ENCODE measurements at regions not wholly inside any gene's neighbourhood (a gene's known extent, or its start where the extent isn't known, plus 50 kb on each side); places are given as distances from the start of the nearest gene placed in this dataset.

DNA sequence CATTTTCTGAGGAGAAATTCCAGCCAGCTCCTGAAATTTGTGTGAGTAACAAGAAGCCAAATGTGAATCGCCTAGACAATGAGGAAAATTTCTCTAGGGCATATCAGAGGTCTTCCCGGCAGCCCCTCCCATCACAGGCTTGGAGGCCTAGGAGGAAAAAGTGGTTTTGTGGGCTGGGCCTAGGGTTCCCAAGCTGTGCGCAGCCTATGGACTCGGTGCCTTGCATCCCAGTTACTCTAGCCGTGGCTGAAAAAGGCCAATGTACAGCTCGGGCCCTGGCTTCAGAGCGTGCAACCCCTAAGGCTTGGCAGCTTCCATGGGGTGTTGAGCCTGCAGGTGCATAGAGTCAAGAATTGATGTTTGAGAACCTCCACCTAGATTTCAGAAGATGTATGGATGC lies 556.2 kb upstream of the DSEL start:
- no peaks in the 10 kb centered on the region for H3K4me1 ChIP-seq (ENCODE audit: control insufficient read depth, insufficient read depth, low read length)
- no peaks in the 10 kb centered on the region for H3K27me3 ChIP-seq (ENCODE audit: control insufficient read depth, insufficient read depth, low read length)
- H3K9me3 ChIP-seq (ENCODE audit: control insufficient read depth, insufficient read depth, low read length) = no peaks in the 10 kb centered on the region
- H3K9ac ChIP-seq (ENCODE audit: low read depth, low read length) = no peak overlapping the region
- H3K4me3 ChIP-seq (ENCODE audit: low read depth, low read length) = no peak overlapping the region
- H3K36me3 ChIP-seq (ENCODE audit: control insufficient read depth, insufficient read depth, low read length) = no peaks in the 10 kb centered on the region

DNA sequence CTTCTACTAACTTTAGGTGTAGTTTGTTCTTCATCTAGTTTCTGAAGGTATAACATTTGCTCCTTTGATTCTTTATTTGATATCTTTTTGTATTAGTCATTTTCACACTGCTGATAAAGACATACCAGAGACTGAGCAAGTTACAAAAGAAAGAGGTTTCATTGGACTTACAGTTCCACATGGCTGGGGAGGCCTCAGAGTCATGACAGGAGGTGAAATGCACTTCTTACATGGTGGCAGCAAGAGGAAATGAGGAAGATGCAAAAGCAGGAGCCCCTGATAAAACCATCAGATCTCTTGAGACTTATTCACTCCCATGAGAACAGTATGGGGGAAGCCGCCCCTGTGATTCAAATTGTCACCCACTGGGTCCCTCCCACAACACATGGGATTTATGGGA lies 544.4 kb upstream of the DSEL start:
- no peaks in the 10 kb centered on the region for H3K27me3 ChIP-seq (ENCODE audit: control insufficient read depth, insufficient read depth, low read length)
- no peak overlapping the region for H3K4me3 ChIP-seq (ENCODE audit: low read depth, low read length)
- no peaks in the 10 kb centered on the region for H3K4me1 ChIP-seq (ENCODE audit: control insufficient read depth, insufficient read depth, low read length)
- H3K9ac ChIP-seq (ENCODE audit: low read depth, low read length) = no peak overlapping the region
- H3K36me3 ChIP-seq (ENCODE audit: control insufficient read depth, insufficient read depth, low read length) = no peaks in the 10 kb centered on the region
- H3K9me3 ChIP-seq (ENCODE audit: control insufficient read depth, insufficient read depth, low read length) = no peaks in the 10 kb centered on the region

DNA sequence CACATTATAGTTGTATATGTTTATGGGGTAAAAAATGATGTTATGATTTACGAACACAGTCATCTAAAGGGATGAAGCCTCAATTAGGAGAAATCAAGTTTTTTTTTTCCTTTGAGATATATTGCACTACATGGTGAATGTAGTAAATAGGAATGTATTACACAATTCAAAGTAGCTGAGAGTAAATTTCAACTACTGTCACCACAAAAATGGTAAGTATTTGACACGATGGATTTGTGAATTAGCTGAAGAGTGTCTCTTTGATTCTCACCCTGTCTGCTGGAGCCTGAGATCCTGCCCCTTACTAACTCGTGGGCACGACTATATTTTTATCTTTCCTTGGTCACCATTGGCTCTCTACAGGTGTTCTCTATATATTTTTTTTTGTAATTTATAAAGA lies 540.4 kb upstream of the DSEL start:
- no peak overlapping the region for H3K4me3 ChIP-seq (ENCODE audit: low read depth, low read length)
- H3K9ac ChIP-seq (ENCODE audit: low read depth, low read length) = no peak overlapping the region
- no peaks in the 10 kb centered on the region for H3K36me3 ChIP-seq (ENCODE audit: control insufficient read depth, insufficient read depth, low read length)
- H3K4me1 ChIP-seq (ENCODE audit: control insufficient read depth, insufficient read depth, low read length) = peaks cover under 1% of the 10 kb centered on the region
- H3K27me3 ChIP-seq (ENCODE audit: control insufficient read depth, insufficient read depth, low read length) = no peaks in the 10 kb centered on the region
- H3K9me3 ChIP-seq (ENCODE audit: control insufficient read depth, insufficient read depth, low read length) = no peaks in the 10 kb centered on the region

DNA sequence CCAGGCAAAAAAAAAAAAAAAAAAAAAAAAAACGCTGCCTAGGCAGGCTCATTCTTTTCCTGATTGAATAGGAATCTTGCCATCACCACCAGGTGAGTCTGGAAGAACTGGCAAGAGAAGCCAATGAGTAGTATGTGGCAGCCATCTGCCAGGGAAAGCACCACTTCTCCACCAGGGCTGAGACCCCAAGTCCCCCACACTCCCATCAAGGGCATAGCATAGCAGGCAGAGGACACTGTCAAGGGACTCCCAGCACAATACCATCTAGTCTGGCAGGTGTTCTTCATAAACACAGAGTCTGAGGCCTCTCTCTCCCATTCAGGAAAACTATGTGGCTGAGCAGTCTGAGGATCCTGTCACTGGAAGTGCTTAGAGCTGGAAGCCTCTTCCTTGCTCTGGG lies 538.1 kb upstream of the DSEL start:
- Histone ChIP-seq H3K9me3 (ENCODE audit: control insufficient read depth, insufficient read depth, low read length) (no peaks in the 10 kb centered on the region), H3K9ac (ENCODE audit: low read depth, low read length) (no peak overlapping the region), H3K27me3 (ENCODE audit: control insufficient read depth, insufficient read depth, low read length) (no peaks in the 10 kb centered on the region), H3K4me3 (ENCODE audit: low read depth, low read length) (no peak overlapping the region), H3K4me1 (ENCODE audit: control insufficient read depth, insufficient read depth, low read length) (peaks cover 7% of the 10 kb centered on the region), H3K36me3 (ENCODE audit: control insufficient read depth, insufficient read depth, low read length) (no peaks in the 10 kb centered on the region)

DNA sequence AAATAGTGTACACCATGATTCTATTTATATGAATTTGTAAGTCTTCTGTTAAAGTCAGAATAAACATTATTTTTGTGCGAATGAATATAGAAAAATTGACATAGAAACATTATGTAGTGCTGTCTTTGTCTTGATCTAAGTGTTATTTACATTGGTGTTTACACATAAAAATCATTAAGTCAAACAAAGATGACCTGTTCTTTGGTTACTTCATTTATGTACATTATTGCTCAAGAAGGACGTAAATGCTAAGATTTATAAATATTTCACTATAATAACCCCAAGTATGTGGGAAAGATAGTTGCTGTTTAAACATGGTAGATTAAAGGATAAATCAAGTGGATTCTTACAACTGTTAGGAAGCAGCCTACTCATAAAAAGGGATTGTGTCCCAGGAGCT lies 536.8 kb upstream of the DSEL start:
- Histone ChIP-seq H3K27me3 (ENCODE audit: control insufficient read depth, insufficient read depth, low read length) (no peaks in the 10 kb centered on the region), H3K36me3 (ENCODE audit: control insufficient read depth, insufficient read depth, low read length) (no peaks in the 10 kb centered on the region), H3K4me1 (ENCODE audit: control insufficient read depth, insufficient read depth, low read length) (peaks cover 7% of the 10 kb centered on the region), H3K9me3 (ENCODE audit: control insufficient read depth, insufficient read depth, low read length) (no peaks in the 10 kb centered on the region), H3K9ac (ENCODE audit: low read depth, low read length) (no peak overlapping the region), H3K4me3 (ENCODE audit: low read depth, low read length) (no peak overlapping the region)

DNA sequence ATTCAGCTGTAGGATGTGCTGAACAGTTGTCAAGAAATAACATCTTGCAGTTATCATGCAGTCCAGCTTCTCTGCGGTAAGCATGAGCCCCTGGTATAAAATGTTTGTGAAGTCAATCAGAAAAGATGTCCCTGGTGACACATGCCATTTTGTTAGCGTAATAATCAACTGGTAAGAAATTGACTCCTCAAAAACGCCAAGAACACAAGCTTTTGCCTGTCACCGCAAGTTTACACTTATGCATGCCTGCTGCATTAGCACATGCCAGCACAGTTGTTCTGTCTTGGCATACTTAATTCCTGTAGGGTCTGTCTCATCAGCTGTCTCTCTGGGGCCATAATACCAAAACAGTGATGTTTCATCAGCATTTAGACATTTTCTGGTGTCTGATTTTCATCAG lies 524.8 kb upstream of the DSEL start:
- Histone ChIP-seq H3K9me3 (ENCODE audit: control insufficient read depth, insufficient read depth, low read length) (no peaks in the 10 kb centered on the region), H3K4me3 (ENCODE audit: low read depth, low read length) (no peak overlapping the region), H3K9ac (ENCODE audit: low read depth, low read length) (no peak overlapping the region), H3K36me3 (ENCODE audit: control insufficient read depth, insufficient read depth, low read length) (no peaks in the 10 kb centered on the region), H3K4me1 (ENCODE audit: control insufficient read depth, insufficient read depth, low read length) (no peaks in the 10 kb centered on the region), H3K27me3 (ENCODE audit: control insufficient read depth, insufficient read depth, low read length) (no peaks in the 10 kb centered on the region)

DNA sequence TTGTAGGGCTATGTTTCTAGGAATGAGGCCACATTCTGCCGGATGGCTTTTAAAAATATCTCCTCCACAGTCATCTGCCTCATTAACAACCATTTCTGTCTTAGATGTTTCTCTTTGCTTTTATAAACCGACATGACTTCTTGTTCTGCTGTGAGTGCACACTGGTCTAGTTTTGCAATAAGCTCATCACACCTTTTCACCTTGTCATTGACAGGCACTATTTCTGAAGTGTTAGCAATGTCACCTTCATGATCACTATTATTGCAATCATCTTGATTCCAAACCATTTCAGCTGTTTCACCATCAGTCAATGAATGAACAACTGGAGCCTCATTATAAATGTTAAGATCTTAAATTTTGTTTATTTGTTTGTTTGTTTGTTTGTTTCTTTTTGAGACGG lies 523.7 kb upstream of the DSEL start:
- no peak overlapping the region for H3K4me3 ChIP-seq (ENCODE audit: low read depth, low read length)
- H3K27me3 ChIP-seq (ENCODE audit: control insufficient read depth, insufficient read depth, low read length) = no peaks in the 10 kb centered on the region
- no peaks in the 10 kb centered on the region for H3K36me3 ChIP-seq (ENCODE audit: control insufficient read depth, insufficient read depth, low read length)
- H3K4me1 ChIP-seq (ENCODE audit: control insufficient read depth, insufficient read depth, low read length) = no peaks in the 10 kb centered on the region
- H3K9ac ChIP-seq (ENCODE audit: low read depth, low read length) = no peak overlapping the region
- no peaks in the 10 kb centered on the region for H3K9me3 ChIP-seq (ENCODE audit: control insufficient read depth, insufficient read depth, low read length)

DNA sequence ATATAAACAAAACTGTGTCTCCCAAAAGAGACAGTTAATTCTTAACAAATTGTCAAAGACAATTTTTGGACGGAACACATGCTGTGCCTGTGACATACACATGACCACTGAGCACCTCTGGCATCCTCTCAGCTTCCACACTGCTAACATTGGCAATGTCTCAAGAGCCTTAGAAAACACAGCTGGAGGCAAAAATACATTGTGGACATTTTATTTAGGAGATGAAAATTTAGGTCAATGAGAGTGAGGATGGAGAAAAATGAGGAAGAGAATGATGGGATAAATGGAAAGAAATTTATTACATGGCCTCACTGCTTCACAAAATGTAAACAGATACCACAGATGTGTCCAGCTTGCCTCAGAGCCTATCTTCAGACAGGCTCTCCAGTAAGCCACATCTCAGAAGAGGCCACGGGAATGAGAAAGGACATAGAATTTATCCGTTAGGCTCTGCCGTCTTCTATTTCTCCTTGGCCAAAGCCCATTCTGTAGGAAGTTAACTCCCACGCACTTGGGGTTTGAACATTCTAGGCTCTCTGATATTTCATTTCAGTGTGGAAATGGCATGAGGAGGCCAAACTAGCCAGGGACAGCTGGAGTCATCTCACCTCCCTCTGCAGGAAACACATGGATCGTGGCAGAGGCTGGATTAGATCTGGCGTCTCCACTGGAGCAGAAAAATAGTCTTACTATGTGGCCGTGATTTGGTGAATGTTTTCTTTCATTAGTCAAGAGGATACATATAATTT lies 519.4 kb upstream of the DSEL start:
- Histone ChIP-seq H3K4me3 (ENCODE audit: low read depth, low read length) (no peak overlapping the region), H3K9ac (ENCODE audit: low read depth, low read length) (no peak overlapping the region), H3K27me3 (ENCODE audit: control insufficient read depth, insufficient read depth, low read length) (no peaks in the 10 kb centered on the region), H3K9me3 (ENCODE audit: control insufficient read depth, insufficient read depth, low read length) (no peaks in the 10 kb centered on the region), H3K4me1 (ENCODE audit: control insufficient read depth, insufficient read depth, low read length) (no peaks in the 10 kb centered on the region), H3K36me3 (ENCODE audit: control insufficient read depth, insufficient read depth, low read length) (no peaks in the 10 kb centered on the region)

DNA sequence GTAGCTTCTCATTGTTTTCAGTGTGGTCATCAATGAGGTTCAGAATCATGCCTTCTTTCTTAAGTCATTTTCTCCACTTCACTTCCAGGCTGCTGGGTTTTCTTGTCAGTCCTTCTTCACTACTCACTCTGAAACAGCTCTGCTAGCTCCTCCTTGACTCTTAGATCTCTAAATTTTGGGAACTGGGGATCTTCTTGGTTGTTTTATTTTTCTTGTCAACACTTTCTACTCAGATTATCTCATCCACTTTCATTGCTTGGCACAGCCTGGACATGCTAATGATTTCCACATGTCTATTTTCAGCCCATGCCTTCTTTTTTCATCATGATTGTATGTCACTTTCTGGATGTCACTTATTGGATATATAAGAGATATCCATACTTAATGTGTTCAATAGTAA lies 517.8 kb upstream of the DSEL start:
- H3K4me1 ChIP-seq (ENCODE audit: control insufficient read depth, insufficient read depth, low read length) = no peaks in the 10 kb centered on the region
- H3K4me3 ChIP-seq (ENCODE audit: low read depth, low read length) = no peak overlapping the region
- no peaks in the 10 kb centered on the region for H3K27me3 ChIP-seq (ENCODE audit: control insufficient read depth, insufficient read depth, low read length)
- H3K9ac ChIP-seq (ENCODE audit: low read depth, low read length) = no peak overlapping the region
- no peaks in the 10 kb centered on the region for H3K36me3 ChIP-seq (ENCODE audit: control insufficient read depth, insufficient read depth, low read length)
- H3K9me3 ChIP-seq (ENCODE audit: control insufficient read depth, insufficient read depth, low read length) = no peaks in the 10 kb centered on the region

DNA sequence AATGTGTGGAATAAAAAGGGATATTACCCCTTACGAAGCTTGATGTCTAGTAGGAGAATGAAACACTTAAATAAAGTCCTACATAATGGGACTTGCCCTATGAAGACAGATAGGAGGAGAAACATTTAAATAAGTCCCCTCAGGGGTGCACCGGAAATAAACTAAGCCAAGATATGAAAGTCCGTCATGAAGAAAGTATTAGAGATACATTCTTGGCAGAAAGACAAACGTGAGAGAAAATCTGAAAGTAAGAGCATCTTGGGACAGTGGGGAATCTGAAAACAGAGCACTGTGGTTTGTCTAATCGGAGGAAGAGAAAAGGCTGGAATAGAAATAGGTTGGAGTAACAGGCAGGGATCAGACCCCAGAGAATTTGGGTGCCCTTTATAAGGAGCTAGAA lies 516.9 kb upstream of the DSEL start:
- H3K9ac ChIP-seq (ENCODE audit: low read depth, low read length) = no peak overlapping the region
- H3K9me3 ChIP-seq (ENCODE audit: control insufficient read depth, insufficient read depth, low read length) = no peaks in the 10 kb centered on the region
- H3K4me3 ChIP-seq (ENCODE audit: low read depth, low read length) = no peak overlapping the region
- H3K27me3 ChIP-seq (ENCODE audit: control insufficient read depth, insufficient read depth, low read length) = no peaks in the 10 kb centered on the region
- H3K4me1 ChIP-seq (ENCODE audit: control insufficient read depth, insufficient read depth, low read length) = no peaks in the 10 kb centered on the region
- no peaks in the 10 kb centered on the region for H3K36me3 ChIP-seq (ENCODE audit: control insufficient read depth, insufficient read depth, low read length)

DNA sequence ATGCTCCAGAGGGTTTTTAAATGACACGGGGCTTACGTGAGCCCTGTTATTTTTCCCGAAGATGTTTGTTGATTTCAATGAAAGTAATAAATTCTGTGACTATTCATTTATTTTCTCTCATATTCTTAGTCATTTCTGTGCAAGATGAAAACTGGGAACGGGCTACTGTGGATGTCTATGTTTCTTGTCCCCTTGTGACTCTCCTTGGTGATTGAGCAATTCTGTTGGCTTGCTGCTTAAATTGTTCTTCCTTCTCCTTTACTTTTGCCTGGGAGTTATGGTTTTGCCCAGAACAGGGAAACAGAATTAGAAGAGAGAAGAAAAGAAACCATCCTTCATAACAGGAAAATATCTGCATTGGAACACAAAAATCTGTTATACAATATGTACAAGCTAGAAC lies 508.2 kb upstream of the DSEL start:
- H3K4me1 ChIP-seq (ENCODE audit: control insufficient read depth, insufficient read depth, low read length) = no peaks in the 10 kb centered on the region
- no peaks in the 10 kb centered on the region for H3K27me3 ChIP-seq (ENCODE audit: control insufficient read depth, insufficient read depth, low read length)
- H3K36me3 ChIP-seq (ENCODE audit: control insufficient read depth, insufficient read depth, low read length) = no peaks in the 10 kb centered on the region
- no peak overlapping the region for H3K9ac ChIP-seq (ENCODE audit: low read depth, low read length)
- H3K4me3 ChIP-seq (ENCODE audit: low read depth, low read length) = no peak overlapping the region
- H3K9me3 ChIP-seq (ENCODE audit: control insufficient read depth, insufficient read depth, low read length) = no peaks in the 10 kb centered on the region

DNA sequence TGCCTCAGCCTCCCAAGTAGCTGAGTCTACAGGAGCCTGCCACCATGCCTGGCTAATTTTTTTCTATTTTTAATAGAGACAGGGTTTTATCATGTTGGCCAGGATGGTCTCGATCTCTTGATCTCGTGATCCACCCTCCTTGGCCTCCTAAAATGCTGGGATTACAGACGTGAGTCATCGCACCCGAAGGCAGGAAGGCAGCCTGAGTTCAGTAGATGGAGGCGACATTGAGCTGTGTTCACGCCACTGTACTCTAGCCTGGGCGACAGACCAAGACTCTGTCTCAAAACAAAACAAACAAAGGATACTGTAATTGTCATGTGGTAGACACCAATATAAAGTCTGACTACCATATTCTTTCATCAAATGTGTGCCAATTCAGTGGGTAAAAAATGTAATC lies 500.9 kb upstream of the DSEL start:
- Histone ChIP-seq H3K9me3 (ENCODE audit: control insufficient read depth, insufficient read depth, low read length) (no peaks in the 10 kb centered on the region), H3K4me1 (ENCODE audit: control insufficient read depth, insufficient read depth, low read length) (no peaks in the 10 kb centered on the region), H3K4me3 (ENCODE audit: low read depth, low read length) (no peak overlapping the region), H3K27me3 (ENCODE audit: control insufficient read depth, insufficient read depth, low read length) (no peaks in the 10 kb centered on the region), H3K9ac (ENCODE audit: low read depth, low read length) (no peak overlapping the region), H3K36me3 (ENCODE audit: control insufficient read depth, insufficient read depth, low read length) (no peaks in the 10 kb centered on the region)
